K562 (cell line): ENCODE measurements at regions not wholly inside any gene's neighbourhood (a gene's known extent, or its start where the extent isn't known, plus 50 kb on each side); places are given as distances from the start of the nearest gene placed in this dataset.
"Not testable (repeated sequence)": the region's sequence is repeated elsewhere in the genome, so short reads cannot be mapped to it uniquely, and the experiment has no call there.

Source experiments
- ATAC-seq: fragments of 200-7000 bp; cut with Tn5 transposase; 3 replicates; pipeline ENCODE4 v1.9.1; 2020; ENCODE audit warnings: moderate library complexity
- BruUV-seq: library from RNA; stranded (reverse); fragments of 400-500 nt; replicated peaks from 2 replicates; lab custom pipeline; 2021; lab: Mats Ljungman, UMichigan
- CTCF ChIA-PET: fragments of 300-600 bp; formaldehyde crosslinking; extraction: SDS; loops from one replicate; lab custom pipeline; 2021; ENCODE audit warnings: low intra/inter-chr PET ratio; lab: Yijun Ruan, JAX
- POLR2A ChIA-PET: fragments of 300-600, 350-650 bp; sonication (Branson Sonifier 250); formaldehyde crosslinking; extraction: SDS; loops from one replicate; lab custom pipeline; 2021; ENCODE audit warnings: antibody characterized with exemption, inconsistent platforms; lab: Yijun Ruan, JAX
- DNase-seq, 4 experiments: peaks; one replicate each; pipeline versions ENCODE4 v3.0.0 to v3.0.0-alpha.2; 2011 to 2018; ENCODE audit warnings: low spot score in 3 of 4, mixed read lengths in 3 of 4; ENCODE audit errors: extremely low read depth in 1 of 4
- FAIRE-seq: peaks from 2 replicates; lab custom pipeline; 2011; peaks lifted over from hg19 to GRCh38; lab: Jason Lieb, UNC
- H2AFZ ChIP-seq: 2 replicates; pipeline ENCODE4 v1.6.0; 2011; ENCODE audit warnings: low read depth, low read length, control low read depth, inconsistent platforms
- H3K27ac ChIP-seq: fragments of 200-600 bp; 3 replicates; pipeline ENCODE4 v1.8.0; 2011; ENCODE audit warnings: low read depth, mild to moderate bottlenecking, control low read depth, inconsistent platforms, low read length, moderate library complexity, mixed read lengths; ENCODE audit errors: extremely low read depth
- H3K27me3 ChIP-seq, 2 experiments: fragments of 300-600 bp in 1 of 2; 2 replicates in 1 of 2; 3 replicates in 1 of 2; pipeline versions ENCODE4 v1.6.0 to v1.8.0; 2011; ENCODE audit warnings: inconsistent platforms in 2 of 2, low read length in 2 of 2, mild to moderate bottlenecking in 1 of 2, mixed read lengths in 1 of 2, moderate library complexity in 1 of 2; ENCODE audit not compliant: control insufficient read depth in 2 of 2, insufficient read depth in 2 of 2
- H3K36me3 ChIP-seq: fragments of 300-600 bp; 3 replicates; pipeline ENCODE4 v1.8.0; 2011; ENCODE audit warnings: mild to moderate bottlenecking, low read length, inconsistent platforms; ENCODE audit not compliant: control insufficient read depth, insufficient read depth
- H3K4me1 ChIP-seq, 2 experiments: fragments of 200-600 bp in 1 of 2; replicated peaks in 1 of 2; 2 replicates in 1 of 2; 3 replicates in 1 of 2; pipeline versions ENCODE4 v1.5.1 to v1.8.0; 2011; ENCODE audit warnings: inconsistent platforms in 2 of 2, low read length in 2 of 2, mild to moderate bottlenecking in 1 of 2, mixed read lengths in 1 of 2, moderate library complexity in 1 of 2; ENCODE audit not compliant: control insufficient read depth in 2 of 2, insufficient read depth in 2 of 2
- H3K4me2 ChIP-seq: 2 replicates; pipeline ENCODE4 v1.6.1; 2011; ENCODE audit warnings: low read length, control low read depth, inconsistent platforms, mixed read lengths; ENCODE audit not compliant: insufficient read depth
- H3K4me3 ChIP-seq: fragments of 200-600 bp; sonication (generic), shearing (Covaris generic); 2 replicates; pipeline ENCODE4 v1.5.1; 2016; ENCODE audit warnings: control low read depth, inconsistent platforms
- H3K79me2 ChIP-seq: fragments of 200-600 bp; 3 replicates; pipeline ENCODE4 v1.8.0; 2011; ENCODE audit warnings: low read length, inconsistent platforms; ENCODE audit not compliant: control insufficient read depth, insufficient read depth
- H3K9ac ChIP-seq, 2 experiments: 2 replicates each; pipeline versions ENCODE4 v1.6.0 to v1.6.1; 2011; ENCODE audit warnings: low read depth in 2 of 2, low read length in 2 of 2, control low read depth in 1 of 2, inconsistent platforms in 1 of 2, mild to moderate bottlenecking in 1 of 2, mixed read lengths in 1 of 2; ENCODE audit not compliant: insufficient read depth in 1 of 2
- H3K9me1 ChIP-seq: one replicate; pipeline ENCODE4 v1.6.0; 2011; ENCODE audit warnings: inconsistent platforms, mild to moderate bottlenecking, low read length, moderate library complexity; ENCODE audit not compliant: control insufficient read depth, insufficient read depth
- H3K9me3 ChIP-seq: replicated peaks from 2 replicates; pipeline ENCODE4 v1.5.1; 2011; ENCODE audit warnings: low read depth, low read length, inconsistent platforms; ENCODE audit not compliant: control insufficient read depth, insufficient read depth
- H4K20me1 ChIP-seq: replicated peaks from 2 replicates; pipeline ENCODE4 v1.6.1; 2011; ENCODE audit warnings: low read length, inconsistent platforms, mixed read lengths; ENCODE audit not compliant: control insufficient read depth, insufficient read depth
- FOSL1 ChIP-seq: fragments of 200-800 bp; sonication (Bioruptor generic); conservative IDR thresholded peaks from 2 replicates; pipeline ENCODE4 v1.6.1; 2016; ENCODE audit warnings: missing genetic modification characterization, missing compliant biosample characterization
- ZNF384 ChIP-seq: IDR thresholded peaks from 2 replicates; pipeline ENCODE4 v1.6.1; 2012; ENCODE audit warnings: low read depth, low read length, improper control_type of control experiment
- WGBS: fragments of 100-300 bp; shearing (Covaris generic); methylation state at CpG from one replicate; pipeline ENCODE4 v1.1.6; 2016; ENCODE audit warnings: low coverage, mixed read lengths; ENCODE audit not compliant: insufficient coverage; ENCODE audit errors: missing lambda C conversion rate; 5-methylcytosine and 5-hydroxymethylcytosine counted together
- in situ Hi-C: fragments of 300-500 bp; cut with MboI; formaldehyde crosslinking; loops from 4 replicates; pipeline ENCODE4 v1.15.0; 2018; ENCODE audit warnings: inconsistent platforms, mixed read lengths
- intact Hi-C: fragments of 100-400 bp; cut with micrococcal nuclease; formaldehyde crosslinking; loops from 2 replicates; pipeline ENCODE4 v1.14.2; 2022
- TF ChIP-seq, protein P1 (sequence below), 2 experiments: fragments of 450-650 bp in 1 of 2; sonication (generic) in 1 of 2; formaldehyde crosslinking in 1 of 2; IDR thresholded peaks in 1 of 2; conservative IDR thresholded peaks in 1 of 2; 2 replicates each; pipeline versions ENCODE4 v1.6.1 to v1.8.1; 2016 to 2023; ENCODE audit warnings: mild to moderate bottlenecking in 2 of 2, moderate library complexity in 2 of 2, inconsistent platforms in 1 of 2, missing genetic modification reagents in 1 of 2

DNA sequence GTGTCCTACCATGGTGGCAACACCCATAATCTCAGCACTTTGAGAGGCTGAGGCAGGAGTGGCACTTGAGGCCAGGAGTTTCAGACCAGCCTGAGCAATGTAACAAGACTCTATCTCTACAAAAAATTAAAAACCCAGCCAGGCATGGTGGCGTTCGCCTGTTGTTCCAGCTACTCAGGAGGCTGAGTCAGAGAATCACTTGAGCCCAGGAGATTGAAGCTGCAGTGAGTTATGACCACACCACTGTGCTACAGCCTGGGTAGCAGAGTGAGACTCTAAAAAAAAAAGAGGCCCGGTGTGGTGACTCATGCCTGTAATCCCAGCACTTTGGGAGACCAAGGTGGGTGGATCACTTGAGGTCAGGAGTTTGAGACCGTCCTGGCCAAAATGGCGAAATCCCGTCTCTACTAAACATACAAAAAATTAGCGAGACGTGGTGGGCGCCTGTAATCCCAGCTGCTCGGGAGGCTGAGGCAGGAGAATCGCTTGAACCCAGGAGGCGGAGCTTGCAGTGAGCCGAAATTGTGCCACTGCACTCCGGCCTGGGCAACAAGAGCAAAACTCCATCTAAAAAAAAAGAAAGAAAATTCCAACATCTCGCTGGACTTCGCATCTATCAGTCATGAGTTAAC, 277.3 kb downstream of the CYRIA start:
- peaks cover 7 to 16% of the 10 kb centered on the region in 2 experiments; a peak in 3 of 5 replicates for H3K27me3 ChIP-seq
- H3K9me1 ChIP-seq, BruUV-seq, POLR2A ChIA-PET, H4K20me1 ChIP-seq, intact Hi-C loops, H3K79me2 ChIP-seq, in situ Hi-C loops, FAIRE-seq, H3K4me1 ChIP-seq, H3K27ac ChIP-seq, H3K36me3 ChIP-seq, H3K4me3 ChIP-seq, H3K9ac ChIP-seq, H3K9me3 ChIP-seq, H2AFZ ChIP-seq, H3K4me2 ChIP-seq: not testable (repeated sequence)
- CTCF ChIA-PET: interaction anchor here (0.6 kb wide), 1 partner anchor 221 kb away, joined by 3 read pairs; no protein-coding TSS in a partner anchor
- ATAC-seq (peak; percentile 36; the same call in 1 of the 3 replicates), DNase-seq (peak in 1 of 4 experiments; percentile 30)
- TF ChIP-seq ZNF384 (0 out of 2 replicates have a peak, but pooled peaks have one; percentile 17), FOSL1 (peak; percentile 41; the same call in 1 of the 2 replicates)
- TF ChIP-seq, protein P1, sequence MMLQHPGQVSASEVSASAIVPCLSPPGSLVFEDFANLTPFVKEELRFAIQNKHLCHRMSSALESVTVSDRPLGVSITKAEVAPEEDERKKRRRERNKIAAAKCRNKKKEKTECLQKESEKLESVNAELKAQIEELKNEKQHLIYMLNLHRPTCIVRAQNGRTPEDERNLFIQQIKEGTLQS (IDR thresholded peaks at IDR 0.05): peak; percentile 39
- TF ChIP-seq, protein P1 (CRISPR knock-in tag; conservative IDR thresholded peaks at IDR 0.05): 0 out of 2 replicates have a peak, but pooled peaks have one; percentile 35
- 4% methylated on average over 15 of the region's 16 CpGs for WGBS
